Neural crest cell (in vitro differentiated cells): ENCODE measurements at regions not wholly inside any gene's neighbourhood (a gene's known extent, or its start where the extent isn't known, plus 50 kb on each side); places are given as distances from the start of the nearest gene placed in this dataset.

Source experiments
- DNase-seq: peaks from one replicate; pipeline ENCODE4 v3.0.0; 2021; ENCODE audit warnings: low read depth, mixed read lengths, low spot score
- H3K27ac Mint-ChIP-seq: one replicate; pipeline ENCODE4 v1.8.0; 2021; ENCODE audit warnings: mild to moderate bottlenecking, mixed read lengths; ENCODE audit not compliant: unreplicated experiment
- H3K27me3 Mint-ChIP-seq: 2 replicates; pipeline ENCODE4 v1.8.0; 2021; ENCODE audit warnings: low read depth, mild to moderate bottlenecking, mixed read lengths
- H3K36me3 Mint-ChIP-seq: 2 replicates; pipeline ENCODE4 v1.8.0; 2021; ENCODE audit warnings: low read depth, mild to moderate bottlenecking, mixed read lengths
- H3K4me1 Mint-ChIP-seq: 2 replicates; pipeline ENCODE4 v1.8.0; 2021; ENCODE audit warnings: mixed read lengths
- H3K4me3 Mint-ChIP-seq: one replicate; pipeline ENCODE4 v1.8.0; 2021; ENCODE audit warnings: mild to moderate bottlenecking, mixed read lengths
- H3K9me3 Mint-ChIP-seq: 2 replicates; pipeline ENCODE4 v1.8.0; 2021; ENCODE audit warnings: mixed read lengths
- TF ChIP-seq, protein P1 (sequence below): fragments of 200-600 bp; sonication (generic); conservative IDR thresholded peaks from 2 replicates; pipeline ENCODE4 v1.5.0; 2021; ENCODE audit warnings: antibody characterized with exemption, mild to moderate bottlenecking

DNA sequence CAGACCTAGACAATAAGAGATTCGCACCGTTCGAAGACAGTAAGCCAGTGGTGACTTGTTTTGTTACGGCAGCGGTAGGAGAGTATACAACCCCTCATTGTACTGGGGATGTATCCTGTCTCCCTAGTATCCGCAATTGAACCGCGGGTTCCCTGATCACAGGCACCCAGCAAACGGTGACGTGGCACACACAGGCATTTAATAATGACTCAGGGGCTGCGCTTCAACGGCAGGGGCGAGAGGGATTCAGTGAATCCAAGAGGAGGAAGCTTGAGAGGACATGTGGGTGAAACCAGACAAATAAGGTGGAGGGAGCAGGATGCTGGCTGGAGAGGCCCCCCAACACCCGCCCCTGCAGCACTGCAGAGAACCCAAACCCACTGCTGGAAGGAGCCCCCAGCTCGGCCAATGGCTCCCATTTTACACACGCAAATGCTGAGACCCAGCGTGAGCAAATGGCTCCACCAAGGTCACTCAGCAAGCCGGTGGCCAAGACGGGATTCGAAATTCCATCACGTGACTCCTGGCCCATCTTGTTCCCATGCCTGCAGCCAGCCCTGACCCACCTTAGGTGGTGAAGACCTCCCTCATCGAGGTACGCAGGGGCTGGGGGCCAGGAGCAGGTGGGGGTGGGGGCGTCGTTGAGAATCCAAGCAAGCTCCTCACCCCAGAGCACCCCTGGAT is 149.9 kb downstream of the SYF2 start:
- TF ChIP-seq, protein P1, sequence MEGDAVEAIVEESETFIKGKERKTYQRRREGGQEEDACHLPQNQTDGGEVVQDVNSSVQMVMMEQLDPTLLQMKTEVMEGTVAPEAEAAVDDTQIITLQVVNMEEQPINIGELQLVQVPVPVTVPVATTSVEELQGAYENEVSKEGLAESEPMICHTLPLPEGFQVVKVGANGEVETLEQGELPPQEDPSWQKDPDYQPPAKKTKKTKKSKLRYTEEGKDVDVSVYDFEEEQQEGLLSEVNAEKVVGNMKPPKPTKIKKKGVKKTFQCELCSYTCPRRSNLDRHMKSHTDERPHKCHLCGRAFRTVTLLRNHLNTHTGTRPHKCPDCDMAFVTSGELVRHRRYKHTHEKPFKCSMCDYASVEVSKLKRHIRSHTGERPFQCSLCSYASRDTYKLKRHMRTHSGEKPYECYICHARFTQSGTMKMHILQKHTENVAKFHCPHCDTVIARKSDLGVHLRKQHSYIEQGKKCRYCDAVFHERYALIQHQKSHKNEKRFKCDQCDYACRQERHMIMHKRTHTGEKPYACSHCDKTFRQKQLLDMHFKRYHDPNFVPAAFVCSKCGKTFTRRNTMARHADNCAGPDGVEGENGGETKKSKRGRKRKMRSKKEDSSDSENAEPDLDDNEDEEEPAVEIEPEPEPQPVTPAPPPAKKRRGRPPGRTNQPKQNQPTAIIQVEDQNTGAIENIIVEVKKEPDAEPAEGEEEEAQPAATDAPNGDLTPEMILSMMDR: no peak
- H3K4me1 Mint-ChIP-seq: no peaks in the 10 kb centered on the region
- H3K9me3 Mint-ChIP-seq: peaks cover under 1% of the 10 kb centered on the region
- no peak for DNase-seq
- no peaks in the 10 kb centered on the region for H3K36me3 Mint-ChIP-seq
- H3K27ac Mint-ChIP-seq: no peak overlapping the region
- H3K4me3 Mint-ChIP-seq: no peak overlapping the region
- no peaks in the 10 kb centered on the region for H3K27me3 Mint-ChIP-seq

DNA sequence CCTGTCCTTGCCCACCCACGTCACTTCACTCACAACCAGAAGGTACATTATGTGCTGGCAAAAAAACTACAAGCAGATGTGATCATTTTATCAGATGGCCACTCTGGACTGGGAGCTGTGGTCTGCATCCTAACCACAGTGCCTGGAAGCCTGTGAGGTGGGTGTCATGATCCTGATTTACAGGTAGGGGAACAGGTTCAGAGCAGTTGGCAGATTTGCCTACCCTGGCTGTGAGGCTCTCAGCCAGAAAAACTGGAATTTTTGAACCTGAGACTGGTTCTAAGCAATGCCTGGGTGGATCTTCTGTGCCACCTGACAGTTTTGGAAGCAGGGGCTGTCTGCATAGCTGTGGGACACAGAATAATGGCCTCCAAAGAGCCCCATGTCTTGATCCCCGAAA is 150.8 kb downstream of the SYF2 start:
- Mint-ChIP-seq H3K27ac (peak overlapping the region; percentile 43), H3K9me3 (peaks cover 5% of the 10 kb centered on the region), H3K4me1 (no peaks in the 10 kb centered on the region)

DNA sequence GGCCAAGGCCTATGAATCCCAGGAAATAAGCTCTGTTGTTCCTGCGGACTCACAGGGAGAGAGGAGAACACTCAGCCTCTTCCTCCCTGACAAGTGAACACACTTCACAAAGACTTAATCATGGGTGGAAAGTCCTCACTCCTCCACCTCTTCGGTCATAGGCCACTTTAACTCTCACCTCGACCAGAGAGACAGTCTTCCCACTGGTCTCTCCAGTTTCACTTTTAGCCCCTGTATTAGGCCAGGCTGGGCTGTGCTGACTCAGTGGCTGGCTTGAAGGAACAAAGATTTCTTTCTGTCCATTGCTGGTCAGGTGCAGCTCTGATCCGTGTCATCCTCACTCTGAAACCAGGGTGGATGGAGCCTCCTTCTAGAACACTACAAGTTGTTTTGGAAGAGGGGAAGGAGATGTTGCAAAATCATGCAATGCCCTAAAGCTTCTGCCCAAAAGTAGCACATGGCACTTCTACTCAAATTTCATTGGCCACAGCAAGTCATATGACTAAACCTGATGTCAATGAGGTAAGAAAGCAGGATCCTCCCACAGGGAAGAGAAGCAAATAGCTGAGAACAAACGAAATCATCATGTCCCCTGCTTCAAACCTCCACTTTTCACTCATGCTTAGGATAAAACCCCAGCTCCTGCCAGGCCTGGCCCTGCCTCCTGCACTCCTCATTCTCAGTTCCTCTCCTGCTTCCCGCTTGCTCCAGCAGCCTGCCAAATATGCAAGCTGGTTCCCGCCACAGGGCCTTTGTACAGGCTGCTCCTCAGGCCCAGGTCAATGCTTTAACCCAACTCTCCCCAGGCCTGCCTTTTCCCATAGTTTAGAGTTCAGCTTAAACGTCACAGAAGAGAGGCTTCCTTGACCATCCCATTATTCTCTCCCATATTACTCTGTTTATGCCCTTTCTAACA is 150.5 kb upstream of the RUNX3 start:
- Mint-ChIP-seq H3K27me3 (no peaks in the 10 kb centered on the region), H3K4me1 (no peaks in the 10 kb centered on the region), H3K36me3 (no peaks in the 10 kb centered on the region), H3K27ac (peak overlapping the region; percentile 43), H3K4me3 (no peak overlapping the region), H3K9me3 (peaks cover 8% of the 10 kb centered on the region)
- DNase-seq: no peak
- TF ChIP-seq, protein P1: no peak

More for the DNA sequence above, 150.8 kb downstream of the SYF2 start:
- H3K4me3 Mint-ChIP-seq: no peak overlapping the region
- no peaks in the 10 kb centered on the region for H3K27me3 Mint-ChIP-seq
- H3K36me3 Mint-ChIP-seq: no peaks in the 10 kb centered on the region
- TF ChIP-seq, protein P1: no peak
- no peak for DNase-seq

DNA sequence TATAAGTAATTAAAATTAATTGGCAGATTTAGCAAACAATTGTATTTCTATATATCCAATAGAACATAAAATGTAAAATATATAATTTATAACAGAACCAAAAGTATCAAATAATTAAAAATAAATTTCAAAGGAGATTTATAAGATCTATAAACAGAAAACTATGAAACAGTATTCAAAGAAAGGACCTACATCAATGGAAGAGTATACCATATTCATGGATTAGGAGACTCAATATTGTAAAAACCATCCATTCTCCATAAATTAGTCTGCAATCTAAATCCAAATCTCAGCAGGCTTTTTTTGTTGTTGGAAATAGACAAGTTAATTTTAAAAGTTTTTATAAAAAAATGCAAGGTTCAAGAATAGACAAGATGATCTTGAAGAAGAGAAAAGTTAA is 149.0 kb upstream of the RUNX3 start:
- no peaks in the 10 kb centered on the region for H3K27me3 Mint-ChIP-seq
- TF ChIP-seq, protein P1: no peak
- no peak overlapping the region for H3K4me3 Mint-ChIP-seq
- peaks cover 8% of the 10 kb centered on the region for H3K9me3 Mint-ChIP-seq
- no peak overlapping the region for H3K27ac Mint-ChIP-seq
- no peaks in the 10 kb centered on the region for H3K4me1 Mint-ChIP-seq
- no peak for DNase-seq
- H3K36me3 Mint-ChIP-seq: no peaks in the 10 kb centered on the region

DNA sequence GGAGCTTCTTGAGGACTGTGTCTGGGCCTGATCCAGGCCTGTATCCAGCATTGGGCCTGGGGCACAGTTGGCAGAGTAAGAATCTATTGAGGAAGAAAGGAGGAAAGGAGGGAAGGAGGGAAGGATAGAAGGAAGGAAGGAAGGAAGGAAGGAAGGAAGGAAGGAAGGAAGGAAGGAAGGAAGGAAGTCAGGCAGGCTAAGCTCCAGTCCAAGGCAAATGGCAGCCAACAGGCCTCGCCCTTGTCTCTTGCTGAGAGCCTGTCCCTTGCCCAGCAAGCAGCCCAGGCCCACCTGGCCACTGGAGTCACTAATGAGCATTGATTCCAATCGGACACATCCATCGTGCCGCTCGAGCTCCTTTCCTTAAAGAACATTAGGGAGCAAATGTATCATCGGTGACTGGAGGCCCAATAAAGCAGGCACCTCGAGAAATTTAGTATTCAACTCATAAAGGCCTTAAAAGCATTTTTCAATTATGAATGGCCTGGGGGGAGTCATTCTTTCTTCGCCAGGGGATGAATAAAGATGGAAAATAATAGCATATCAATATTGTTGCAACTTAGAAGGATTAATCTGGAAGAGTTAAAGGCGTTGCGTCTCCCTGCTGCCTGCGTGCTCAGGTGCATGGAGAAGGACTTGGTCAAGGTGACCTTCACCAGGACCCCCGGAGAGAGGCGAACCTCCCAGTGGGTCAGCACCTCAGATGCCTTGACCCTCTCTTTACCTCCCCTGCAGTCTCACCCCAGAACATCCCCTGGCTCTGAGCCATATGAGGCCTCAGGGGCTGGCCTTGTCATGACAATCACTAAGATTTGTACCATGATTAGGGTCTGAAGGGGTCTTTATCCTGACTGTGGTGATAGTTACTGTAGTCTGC is 144.5 kb upstream of the RUNX3 start:
- Mint-ChIP-seq H3K27me3 (no peaks in the 10 kb centered on the region), H3K27ac (no peak overlapping the region), H3K9me3 (peaks cover 8% of the 10 kb centered on the region), H3K36me3 (no peaks in the 10 kb centered on the region), H3K4me1 (no peaks in the 10 kb centered on the region), H3K4me3 (no peak overlapping the region)
- TF ChIP-seq, protein P1: no peak
- DNase-seq: no peak
